Retina (tissue), 1 donor: ENCODE measurements at regions not wholly inside any gene's neighbourhood (a gene's known extent, or its start where the extent isn't known, plus 50 kb on each side); places are given as distances from the start of the nearest gene placed in this dataset.

Experiments used
- DNase-seq: peaks from one replicate; pipeline ENCODE4 v3.0.0-alpha.2; 2016

DNA sequence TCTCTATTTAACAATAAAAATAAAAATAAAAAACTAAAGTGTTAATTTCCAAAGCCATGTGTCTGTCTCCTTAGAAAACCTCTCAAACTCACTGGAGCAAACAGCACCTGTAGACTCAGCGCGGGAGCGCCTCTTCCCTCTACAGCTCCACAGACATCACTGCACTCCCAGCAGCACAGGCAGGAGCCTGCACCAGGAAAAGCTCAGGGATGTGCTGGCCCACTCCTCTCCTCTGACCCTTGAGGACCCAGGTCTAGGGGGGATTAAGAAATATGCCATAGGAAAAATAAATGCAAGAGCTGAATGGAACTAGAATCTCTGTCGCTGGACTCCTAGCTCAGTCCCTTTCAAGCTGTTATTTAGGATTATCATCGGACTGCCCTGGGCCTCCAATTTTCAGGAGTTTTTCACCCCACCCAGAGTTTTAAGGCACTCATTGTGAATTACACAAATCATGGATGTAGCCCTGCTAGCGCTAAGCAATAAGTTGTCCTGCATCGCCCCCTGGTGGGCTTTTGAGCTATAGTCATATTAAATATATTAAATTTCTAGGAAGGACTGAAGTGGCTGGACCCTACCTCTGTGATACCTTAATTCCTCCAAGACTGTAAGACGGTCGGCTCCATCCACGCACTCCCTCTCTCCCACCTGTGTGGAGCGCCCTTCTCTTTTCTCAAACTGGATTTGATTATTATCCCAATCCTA is 333.9 kb downstream of the UQCRFS1 start:
- DNase-seq: peak; percentile 68

DNA sequence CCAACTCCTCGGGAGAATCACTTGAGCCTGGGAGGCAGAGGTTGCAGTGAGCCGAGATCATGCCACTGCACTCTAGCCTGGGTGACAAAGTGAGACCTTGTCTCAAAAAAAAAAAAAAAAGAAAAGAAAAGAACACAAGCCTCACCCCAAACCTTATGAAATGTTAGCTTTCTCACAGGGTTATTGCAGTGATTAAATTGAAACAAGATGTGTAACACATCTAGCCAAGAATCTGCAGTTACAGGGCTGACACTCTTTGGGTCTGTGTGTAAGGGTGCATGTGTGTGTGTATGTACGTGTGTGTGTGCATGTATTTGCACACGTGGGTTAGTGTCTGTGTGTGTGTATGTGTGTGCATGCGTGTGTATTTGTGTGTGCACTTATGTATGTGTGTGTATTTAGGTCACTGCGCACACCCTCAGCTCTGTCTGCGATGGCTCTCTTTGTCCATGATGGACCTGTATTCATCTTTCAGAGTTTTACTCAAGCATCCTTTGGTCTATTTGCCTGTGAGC is 336.3 kb downstream of the UQCRFS1 start:
- DNase-seq: no peak

DNA sequence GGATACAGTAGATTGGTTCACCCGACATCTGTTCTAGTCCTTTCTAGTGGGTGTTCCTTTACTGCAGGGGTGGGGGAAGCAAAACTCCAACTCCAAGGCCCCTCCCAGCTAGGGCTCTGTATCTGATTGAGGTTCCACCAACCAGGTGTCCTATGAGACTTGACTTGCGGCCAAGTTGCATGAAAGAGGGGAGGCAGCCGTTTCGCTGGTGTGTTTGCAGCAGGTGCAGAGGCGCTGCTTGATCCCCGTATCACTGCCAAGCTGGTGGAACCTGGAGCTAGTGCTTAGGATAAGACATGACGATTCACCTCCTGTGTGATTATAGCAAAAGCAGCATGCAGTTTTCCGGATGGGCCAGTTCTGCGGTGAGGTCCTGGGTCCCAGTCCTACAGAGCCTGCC is 338.2 kb downstream of the UQCRFS1 start:
- no peak for DNase-seq

DNA sequence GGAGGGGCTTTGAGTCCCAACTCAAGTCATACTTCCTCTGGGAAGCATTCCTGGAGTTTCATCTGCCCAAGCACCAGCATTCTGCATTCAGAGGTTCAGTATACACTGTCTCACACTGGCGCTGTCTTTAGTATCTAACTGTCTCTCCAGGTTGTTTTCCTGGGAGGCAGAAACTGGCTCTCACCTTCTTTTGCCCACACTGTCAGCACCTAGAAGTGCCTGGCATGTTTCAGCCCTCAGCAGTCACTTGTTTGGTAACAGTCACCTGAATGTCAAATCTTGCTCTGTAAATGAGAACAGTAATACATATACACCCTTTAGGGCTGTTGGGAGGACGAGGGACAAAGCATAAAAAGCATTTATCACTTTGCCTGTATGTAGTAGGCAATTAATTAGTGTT is 339.6 kb downstream of the UQCRFS1 start:
- no peak for DNase-seq

DNA sequence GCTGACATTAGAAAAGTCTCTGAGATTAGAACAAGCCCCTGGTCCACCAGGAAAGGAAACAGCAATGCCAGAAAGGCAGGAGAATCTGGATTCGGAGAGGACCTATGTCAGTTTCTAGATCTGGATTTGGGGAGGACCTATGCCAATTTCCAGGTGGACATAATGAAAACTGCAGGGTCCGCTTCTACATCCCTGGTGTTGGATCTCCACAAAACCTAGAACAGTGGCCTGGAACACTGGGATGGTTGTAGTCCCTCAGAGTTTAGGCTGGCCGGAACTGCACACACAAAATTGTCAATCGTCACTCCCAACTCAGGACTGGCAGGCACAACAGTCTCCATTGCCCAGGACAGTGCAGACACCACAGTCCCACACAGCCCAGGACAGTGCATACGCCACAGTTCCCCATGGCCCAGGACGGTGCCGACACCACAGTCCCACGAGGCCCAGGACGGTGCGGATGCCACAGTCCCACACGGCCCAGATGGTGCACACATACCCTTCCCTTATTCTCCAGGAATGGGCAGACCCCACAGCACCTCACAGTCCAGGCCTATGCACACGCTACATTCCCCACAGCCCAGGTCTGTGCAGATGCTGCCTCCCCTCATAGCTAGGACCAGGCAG is 341.7 kb downstream of the UQCRFS1 start:
- DNase-seq: no peak

DNA sequence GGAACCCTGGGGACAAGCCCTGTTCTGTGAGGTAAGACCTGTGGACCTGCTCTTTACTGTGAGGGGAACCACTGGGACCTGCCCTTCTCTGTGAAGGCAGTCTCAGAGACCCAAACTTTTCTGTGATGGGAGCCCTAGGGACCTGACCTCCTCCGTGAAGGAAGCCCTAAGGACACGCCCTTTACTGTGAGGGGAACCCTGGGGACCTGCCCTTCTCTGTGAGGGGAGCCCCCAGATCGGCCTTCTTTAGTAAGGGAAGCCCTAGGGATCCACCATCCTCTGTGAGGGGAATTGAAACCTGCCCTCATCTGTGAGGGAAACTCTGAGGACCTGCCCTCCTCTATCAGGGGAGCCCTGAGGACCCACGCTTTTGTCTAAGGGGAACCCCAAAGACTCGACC is 343.5 kb downstream of the UQCRFS1 start:
- DNase-seq: no peak

DNA sequence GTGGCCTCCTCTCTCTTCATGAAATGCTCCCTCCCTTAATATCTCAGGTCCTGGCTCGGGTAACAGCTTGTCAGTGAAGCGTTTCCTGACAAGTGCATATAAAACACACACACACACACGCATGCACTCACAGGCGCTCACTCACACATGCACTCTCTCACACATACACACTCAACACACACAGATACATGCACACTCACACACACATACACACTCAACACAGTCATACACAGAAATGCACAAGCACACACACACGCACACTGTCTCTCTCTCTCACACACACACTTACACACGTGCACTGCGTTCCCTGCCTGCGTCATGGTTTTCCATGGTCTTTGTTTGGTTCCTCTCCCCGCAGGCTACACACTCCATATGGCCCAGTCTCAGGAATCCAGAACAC is 344.1 kb downstream of the UQCRFS1 start:
- DNase-seq: no peak

DNA sequence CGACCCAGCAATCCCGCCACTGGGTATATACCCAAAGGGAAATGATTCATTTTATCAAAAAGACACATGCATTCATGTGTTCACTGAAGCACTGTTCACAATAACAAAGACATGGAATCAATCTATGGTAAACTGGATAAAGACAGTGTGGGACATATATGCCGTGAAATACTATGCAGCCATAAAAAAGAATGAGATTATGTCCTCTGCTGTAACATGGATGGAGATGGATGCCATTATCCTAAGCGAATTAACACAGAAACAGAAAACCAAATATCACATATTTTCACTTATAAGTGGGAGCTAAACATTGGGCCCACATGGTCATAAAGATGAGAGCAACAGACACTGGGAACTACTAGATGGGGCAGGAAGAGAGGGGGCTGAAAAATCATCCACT is 345.0 kb downstream of the UQCRFS1 start:
- no peak for DNase-seq

DNA sequence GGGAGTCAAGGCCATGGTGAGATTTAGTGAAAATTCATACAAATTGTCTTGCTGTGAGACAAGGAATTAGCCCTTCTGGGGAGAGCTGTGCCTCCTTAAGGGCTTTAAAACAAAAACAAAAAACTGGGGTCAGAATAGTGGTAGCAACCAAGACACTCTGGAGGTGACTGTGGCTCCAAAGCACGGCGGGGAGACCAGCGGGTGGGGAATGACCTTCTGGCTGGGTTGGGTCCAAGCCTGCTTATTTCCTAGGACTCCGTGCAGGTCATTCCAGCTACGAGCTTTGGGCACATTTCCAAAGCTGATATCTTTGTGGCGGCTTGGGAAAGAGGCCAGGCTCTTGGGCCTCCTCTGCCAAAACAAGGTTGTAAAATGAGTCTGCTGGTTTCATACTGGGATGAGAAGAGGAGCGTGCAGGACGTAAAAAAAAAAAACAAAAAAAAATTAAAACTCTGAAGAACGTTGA is 348.3 kb downstream of the UQCRFS1 start:
- no peak for DNase-seq

DNA sequence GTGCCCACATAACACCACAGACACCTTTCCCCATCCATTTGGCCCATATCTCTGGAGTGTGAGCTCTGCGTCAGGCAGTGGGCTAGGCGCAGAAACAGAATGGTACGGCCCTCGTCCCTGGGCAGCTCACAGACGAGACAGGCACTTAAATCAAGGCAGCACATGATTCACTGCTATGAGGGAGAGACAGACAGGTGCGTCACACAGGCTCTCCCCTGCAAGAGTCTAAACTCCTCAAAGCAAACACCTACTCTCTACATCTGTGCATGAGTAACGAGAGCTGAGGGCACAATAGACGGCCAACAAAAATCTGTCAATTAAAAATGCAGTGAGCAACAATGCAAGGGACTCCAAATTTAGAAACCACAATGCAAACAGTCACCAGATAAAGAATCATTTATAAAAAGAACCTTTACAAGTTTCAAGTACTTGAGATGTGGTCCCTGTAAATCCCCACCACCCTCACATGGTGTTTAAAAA is 348.9 kb downstream of the UQCRFS1 start:
- no peak for DNase-seq

DNA sequence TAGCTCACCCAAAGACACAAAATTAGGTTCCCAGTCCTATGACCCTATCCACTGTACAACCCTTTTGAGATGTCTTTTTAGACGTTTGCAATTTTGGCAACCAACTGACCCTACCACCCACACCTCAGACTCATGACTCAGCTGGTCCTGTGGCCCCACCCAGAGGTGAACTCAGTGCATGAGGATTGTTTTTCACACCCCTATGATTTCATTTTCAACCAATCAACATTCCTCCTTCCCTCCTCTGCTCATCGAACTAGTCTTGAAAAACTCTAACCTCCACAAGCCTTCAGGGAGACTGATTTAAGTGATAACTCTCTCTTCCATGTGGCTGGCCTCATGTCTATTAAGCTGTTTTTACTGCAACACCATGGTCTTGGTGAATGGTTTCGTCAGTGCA is 350.7 kb downstream of the UQCRFS1 start:
- DNase-seq: no peak

DNA sequence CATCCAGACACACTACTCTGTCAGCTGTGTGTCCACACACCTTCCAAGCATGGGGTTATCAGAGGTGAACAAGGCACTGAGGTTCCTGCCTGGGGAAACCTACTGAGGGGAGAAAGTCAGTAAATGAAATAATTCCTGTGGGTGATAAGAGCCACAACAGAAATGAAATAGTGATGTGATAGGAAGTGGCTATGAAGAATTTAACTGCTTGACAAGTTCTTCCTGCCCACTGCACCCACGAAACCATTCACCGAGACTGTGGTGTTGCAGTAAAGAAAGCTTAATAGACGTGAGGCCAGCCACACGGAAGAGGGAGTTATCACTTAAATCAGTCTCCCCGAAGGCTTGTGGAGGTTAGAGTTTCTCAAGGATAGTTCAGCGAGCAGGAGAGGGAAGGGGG is 353.1 kb downstream of the UQCRFS1 start:
- no peak for DNase-seq

DNA sequence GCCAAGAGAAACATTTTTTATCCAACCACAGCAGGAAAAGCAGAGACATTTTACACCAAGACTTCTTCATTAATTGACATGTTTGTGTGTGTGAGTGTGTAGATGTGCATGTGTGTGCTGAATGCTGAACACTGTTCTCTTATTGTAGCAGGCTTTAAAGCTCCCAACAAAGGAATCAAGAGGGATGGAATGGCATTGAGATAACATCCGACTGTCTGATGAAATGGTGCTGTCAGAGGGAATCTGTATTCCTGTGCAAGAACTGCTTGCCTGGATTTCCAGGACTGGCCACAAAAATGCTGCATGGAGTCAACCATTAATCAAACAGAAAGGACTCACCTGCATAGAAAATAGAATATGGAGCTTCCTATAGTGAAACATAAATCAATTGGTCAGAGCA is 354.0 kb downstream of the UQCRFS1 start:
- no peak for DNase-seq

DNA sequence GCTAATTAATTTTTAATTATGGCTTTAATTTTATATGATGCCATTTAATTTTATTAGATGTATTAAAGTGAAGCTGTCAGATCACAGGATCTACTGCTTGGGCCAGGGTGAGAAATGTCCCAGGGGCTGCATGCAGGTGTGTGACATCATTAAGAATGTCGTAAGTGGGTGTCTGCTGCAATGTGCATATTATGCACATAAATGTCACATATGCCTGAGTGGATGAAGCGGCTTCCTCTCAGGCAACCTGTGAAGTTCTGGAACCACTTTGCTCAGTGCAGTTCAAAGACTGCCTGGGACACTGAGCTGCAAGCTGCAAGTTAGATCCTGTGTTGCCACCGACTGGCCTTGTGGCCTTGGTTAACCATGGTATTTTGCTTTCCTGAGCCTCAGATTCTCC is 355.0 kb downstream of the UQCRFS1 start:
- DNase-seq: no peak

DNA sequence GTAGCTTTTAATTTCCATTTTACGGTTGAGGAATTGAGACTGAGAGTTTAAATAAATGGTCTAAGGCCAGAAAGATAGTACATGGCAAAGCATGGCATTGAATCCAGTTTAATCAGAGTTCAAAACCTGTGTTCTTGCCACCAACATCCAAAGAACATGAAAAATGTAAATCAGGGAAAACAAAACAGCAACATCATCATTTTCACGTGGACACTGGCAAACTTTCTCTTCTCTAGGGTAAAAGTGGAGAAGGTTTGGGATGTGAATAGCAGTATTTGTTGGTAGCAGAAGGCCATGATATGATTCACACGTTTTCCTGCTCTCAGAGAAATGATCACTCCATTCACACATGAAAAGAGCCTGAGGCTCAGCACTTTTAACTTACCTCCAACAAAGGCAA is 357.7 kb downstream of the UQCRFS1 start:
- DNase-seq: no peak

DNA sequence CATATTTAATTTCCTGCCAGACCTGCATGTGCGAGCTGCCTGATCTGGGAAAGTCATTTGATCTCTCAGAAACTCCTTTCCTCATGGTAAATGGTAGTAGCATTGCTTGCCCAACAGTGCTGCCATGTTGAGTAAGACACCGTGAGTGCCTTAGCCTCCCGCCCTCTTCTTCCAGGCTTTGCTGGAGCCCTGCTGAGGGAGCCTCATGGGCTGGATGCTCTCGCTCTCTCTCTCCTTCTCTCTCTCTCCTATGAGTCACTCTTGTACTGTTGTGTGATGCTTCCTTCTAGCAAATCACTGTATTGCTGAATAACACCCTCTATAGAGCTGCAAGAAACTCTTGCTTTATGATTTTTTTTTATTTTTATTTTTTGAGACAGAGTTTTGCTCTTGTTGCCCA is 365.5 kb downstream of the UQCRFS1 start:
- no peak for DNase-seq

DNA sequence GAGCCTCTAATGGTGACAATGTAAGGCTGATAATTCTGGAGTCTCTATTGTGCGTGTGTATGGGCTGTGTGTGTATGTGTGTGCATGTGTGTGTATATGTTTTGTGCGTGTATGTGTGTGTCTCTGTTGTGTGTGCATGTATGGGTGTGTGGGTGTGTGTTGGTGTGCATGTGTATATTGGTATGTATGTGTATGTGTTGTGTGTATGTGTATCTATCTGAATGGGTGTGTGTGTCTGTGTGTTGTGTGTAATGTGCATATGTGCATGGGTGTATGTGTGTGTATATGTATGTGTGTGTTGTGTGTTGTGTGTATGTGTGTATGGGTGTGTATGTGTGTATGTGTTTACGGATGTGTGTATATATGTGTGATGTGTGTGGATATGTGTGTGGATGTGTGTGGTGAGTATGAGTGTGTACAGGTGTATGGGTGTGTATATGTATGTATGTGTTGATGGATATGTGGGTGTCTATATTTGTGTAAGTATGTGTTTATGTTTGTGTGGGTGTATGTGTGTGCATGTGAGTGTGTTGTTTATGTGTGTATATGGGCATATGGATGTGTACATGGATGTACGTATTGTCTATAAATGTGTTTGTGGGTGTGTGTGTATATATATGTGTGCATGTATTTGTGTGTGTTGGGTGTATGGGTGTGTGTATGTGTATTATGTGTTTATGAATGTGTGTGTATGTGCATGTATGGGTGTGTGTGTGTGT is 366.7 kb downstream of the UQCRFS1 start:
- DNase-seq: no peak

DNA sequence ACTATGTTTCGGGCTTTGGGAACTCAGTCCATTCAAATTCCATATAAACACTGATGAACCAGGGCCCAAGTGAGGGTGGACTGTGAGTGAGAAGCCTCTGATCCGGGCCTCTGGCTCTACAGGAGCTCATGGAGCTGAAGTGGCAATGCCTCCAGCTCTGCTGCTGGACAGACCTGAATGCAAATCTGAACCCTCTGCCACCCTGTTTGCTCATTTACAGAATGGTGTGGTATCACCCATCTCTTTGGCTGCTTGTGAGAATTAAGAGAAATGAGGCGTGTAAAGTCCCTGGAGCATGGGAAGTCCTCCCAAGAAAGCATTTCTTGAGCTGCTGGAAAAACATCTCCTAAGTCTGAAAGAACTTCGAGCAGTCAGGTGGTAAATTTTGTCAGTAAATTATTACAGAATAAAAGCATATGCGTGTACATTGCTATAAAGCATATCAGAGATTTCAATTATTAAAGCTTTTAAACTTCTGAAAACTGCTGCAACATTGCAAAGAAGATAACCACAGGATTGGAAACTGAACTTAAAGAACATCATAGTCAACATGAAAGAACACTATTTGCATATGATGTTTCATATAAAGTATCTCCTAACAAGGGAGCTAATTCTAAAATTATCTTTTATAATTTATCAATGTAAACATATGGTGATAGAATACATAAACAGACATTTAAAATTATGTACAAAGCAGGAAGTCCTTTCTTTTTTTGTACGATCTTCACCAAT is 369.0 kb downstream of the UQCRFS1 start:
- no peak for DNase-seq

DNA sequence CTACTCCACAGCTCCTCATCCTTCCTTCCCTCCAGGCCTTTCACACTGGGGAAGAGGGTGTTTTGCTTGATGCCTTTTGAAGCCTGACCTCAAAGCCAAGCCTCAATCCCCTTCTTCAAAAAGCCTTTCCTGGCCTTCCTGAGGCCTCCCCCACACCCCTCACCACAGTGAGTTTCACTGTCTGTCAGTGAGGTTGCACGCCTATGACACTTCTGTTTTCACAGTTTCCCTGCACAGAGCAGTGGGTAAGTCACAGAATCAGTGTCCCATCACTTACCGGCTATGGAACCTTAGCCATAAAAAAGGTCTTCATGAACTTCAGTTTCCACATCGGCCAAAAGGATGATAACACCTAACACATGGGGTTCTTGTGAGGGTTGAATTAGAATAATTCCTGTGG is 371.4 kb downstream of the UQCRFS1 start:
- DNase-seq: no peak

DNA sequence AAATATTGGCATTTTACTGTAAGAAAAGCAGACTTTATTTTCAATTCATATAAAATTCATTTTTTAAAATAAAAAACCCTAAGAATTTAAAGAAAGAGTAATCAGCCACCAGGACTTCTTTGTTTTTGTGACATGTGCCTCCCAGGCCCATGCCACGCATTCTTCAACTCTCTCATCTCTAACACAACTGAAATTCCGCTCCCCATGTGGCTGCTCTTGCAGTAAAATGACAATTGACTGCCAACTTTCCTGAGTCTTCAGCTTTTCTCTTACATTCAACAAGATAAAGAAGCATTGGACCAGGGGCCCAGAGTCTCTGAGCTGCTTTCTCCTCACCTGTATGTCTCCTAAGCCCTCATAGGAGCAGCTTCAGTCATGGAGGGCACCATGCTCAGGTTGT is 372.1 kb downstream of the UQCRFS1 start:
- no peak for DNase-seq

DNA sequence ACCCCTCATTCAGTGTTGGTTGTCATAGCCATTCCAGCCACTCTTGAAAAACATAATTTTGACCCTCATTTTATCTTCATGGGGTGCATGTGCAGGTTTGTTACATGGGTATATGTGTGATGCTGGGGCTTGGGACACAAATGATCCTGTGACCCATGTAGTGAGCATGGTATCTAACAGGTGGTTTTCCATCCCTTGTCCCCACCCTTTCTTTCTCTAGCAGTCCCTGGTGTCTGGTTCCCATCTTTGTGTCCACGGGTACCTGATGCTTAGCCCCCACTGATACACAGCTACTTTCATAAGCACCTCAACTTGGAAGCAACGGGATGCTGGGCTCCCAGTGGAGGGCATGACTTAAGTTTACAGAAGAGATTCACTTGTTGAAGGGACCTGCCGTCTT is 373.5 kb downstream of the UQCRFS1 start:
- DNase-seq: no peak

DNA sequence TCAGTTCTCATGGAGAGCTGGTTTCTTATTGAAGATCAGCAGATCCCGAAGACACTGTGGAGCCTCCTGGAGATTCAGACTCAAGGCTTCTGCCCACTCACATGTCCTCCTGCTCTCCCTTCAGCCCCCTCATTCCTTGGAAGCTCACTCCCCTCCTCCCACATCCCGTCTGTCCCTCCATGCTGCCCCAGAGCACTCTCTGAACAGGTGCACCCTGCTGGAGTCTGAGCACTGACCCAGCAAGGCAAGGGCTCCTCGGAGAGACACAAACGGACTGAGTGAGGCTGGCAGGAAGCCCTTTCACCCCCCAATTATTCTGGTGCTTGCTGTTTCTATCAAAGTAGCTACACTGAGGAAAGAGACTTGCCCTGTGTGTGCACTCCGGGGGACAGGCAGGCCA is 374.0 kb downstream of the UQCRFS1 start:
- no peak for DNase-seq

DNA sequence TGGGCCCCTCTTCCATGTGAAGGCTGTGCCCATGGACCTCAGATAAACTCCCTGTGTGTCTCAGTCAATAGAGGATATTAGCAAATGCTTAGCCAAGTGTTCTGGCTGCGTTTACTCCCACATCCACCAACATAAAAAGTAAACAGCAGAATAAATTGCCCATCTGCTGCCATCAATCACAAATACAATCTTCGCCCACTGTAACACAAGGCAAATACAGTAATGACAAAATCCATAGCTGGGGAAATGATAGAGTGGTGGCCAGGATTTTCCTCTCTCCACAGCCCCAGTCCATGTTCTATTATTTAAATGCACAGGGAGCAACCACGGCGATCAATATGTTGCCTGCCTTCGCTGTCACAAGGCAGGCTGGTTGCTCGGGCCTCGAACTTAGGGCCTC is 376.5 kb downstream of the UQCRFS1 start:
- DNase-seq: no peak
